Right lobe of liver (tissue), 4 donors: ENCODE measurements at regions not wholly inside any gene's neighbourhood (a gene's known extent, or its start where the extent isn't known, plus 50 kb on each side); places are given as distances from the start of the nearest gene placed in this dataset.

Experiments
- CTCF ChIP-seq, 4 donors: fragments of 200-600 bp in 3 of 4; fragments of 450-650 bp in 1 of 4; IDR thresholded peaks; one replicate each; pipeline versions ENCODE4 v1.5.1 to v1.8.0; 2016 to 2022; ENCODE audit warnings: antibody characterized with exemption in 4 of 4, mild to moderate bottlenecking in 2 of 4
- POLR2A ChIP-seq: fragments of 450-650 bp; IDR thresholded peaks from one replicate; pipeline ENCODE4 v1.6.1; 2017; ENCODE audit warnings: antibody characterized with exemption, mild to moderate bottlenecking
- donor health status: DM: no; HTN: no; CAD: no.
- donor health status: DM: no; HTN: no; CAD: no.
- donor health status: DM: no; HTN: yes; CAD: no.

GRCh38 chr9:24901319-24901718 lies 355.6 kb upstream of the IZUMO3 start:
- TF ChIP-seq CTCF (IDR thresholded peaks at IDR 0.05) (no peak), POLR2A (no peak)
